Breast epithelium (tissue), 3 donors: ENCODE measurements at regions not wholly inside any gene's neighbourhood (a gene's known extent, or its start where the extent isn't known, plus 50 kb on each side); places are given as distances from the start of the nearest gene placed in this dataset.

Source experiments
- POLR2A ChIP-seq: fragments of 450-650 bp; IDR thresholded peaks from one replicate; pipeline ENCODE4 v1.6.1; 2016; ENCODE audit warnings: antibody characterized with exemption, mild to moderate bottlenecking, moderate library complexity
- POLR2AphosphoS5 ChIP-seq, 3 donors: sonication (generic); formaldehyde crosslinking; IDR thresholded peaks; one replicate each; pipeline ENCODE4 v1.6.1; 2017; ENCODE audit warnings: antibody characterized with exemption in 3 of 3
- TF ChIP-seq, protein P1 (sequence below), 3 donors: fragments of 450-650 bp; IDR thresholded peaks; one replicate each; pipeline ENCODE4 v1.5.1; 2016 to 2017; ENCODE audit warnings: antibody characterized with exemption in 3 of 3, mild to moderate bottlenecking in 3 of 3, moderate library complexity in 3 of 3

DNA sequence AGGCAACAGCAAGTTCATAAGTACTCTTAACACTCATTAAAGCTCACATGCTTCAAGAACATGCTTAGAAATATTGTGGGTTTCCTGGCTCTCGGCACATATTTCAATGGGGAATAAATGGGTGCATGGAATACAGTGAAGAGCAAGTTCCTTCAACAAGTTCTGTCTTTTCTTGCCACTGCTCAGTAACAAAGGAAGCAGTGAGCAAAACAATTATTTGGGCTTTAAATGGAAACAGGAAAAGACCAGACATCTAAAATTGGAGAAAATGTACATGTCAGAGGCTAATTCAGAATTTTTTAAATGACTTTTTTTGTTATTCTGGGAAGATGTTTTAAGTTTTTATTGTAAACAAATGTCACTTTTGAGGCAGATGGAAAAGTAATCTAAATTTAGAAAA lies 478.7 kb downstream of the SETD4 start:
- no peak for TF ChIP-seq POLR2AphosphoS5 (IDR thresholded peaks at IDR 0.05)
- TF ChIP-seq POLR2A = no peak
- TF ChIP-seq, protein P1, sequence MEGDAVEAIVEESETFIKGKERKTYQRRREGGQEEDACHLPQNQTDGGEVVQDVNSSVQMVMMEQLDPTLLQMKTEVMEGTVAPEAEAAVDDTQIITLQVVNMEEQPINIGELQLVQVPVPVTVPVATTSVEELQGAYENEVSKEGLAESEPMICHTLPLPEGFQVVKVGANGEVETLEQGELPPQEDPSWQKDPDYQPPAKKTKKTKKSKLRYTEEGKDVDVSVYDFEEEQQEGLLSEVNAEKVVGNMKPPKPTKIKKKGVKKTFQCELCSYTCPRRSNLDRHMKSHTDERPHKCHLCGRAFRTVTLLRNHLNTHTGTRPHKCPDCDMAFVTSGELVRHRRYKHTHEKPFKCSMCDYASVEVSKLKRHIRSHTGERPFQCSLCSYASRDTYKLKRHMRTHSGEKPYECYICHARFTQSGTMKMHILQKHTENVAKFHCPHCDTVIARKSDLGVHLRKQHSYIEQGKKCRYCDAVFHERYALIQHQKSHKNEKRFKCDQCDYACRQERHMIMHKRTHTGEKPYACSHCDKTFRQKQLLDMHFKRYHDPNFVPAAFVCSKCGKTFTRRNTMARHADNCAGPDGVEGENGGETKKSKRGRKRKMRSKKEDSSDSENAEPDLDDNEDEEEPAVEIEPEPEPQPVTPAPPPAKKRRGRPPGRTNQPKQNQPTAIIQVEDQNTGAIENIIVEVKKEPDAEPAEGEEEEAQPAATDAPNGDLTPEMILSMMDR (IDR thresholded peaks at IDR 0.05) = no peak
